HFFc6 (cell line): ENCODE measurements at regions not wholly inside any gene's neighbourhood (a gene's known extent, or its start where the extent isn't known, plus 50 kb on each side); places are given as distances from the start of the nearest gene placed in this dataset.

Experiments used
- DNase-seq: peaks from one replicate; pipeline ENCODE4 v3.0.0-alpha.2; 2018
- H3K27ac Mint-ChIP-seq: 2 replicates; pipeline ENCODE4 v1.8.0; 2020; ENCODE audit warnings: mild to moderate bottlenecking, mixed read lengths
- H3K27me3 Mint-ChIP-seq: 2 replicates; pipeline ENCODE4 v1.8.0; 2021; ENCODE audit warnings: mild to moderate bottlenecking, moderate library complexity, mixed read lengths; ENCODE audit not compliant: insufficient read depth
- H3K36me3 Mint-ChIP-seq: 2 replicates; pipeline ENCODE4 v1.8.0; 2021; ENCODE audit warnings: low read depth, mixed read lengths
- H3K4me1 Mint-ChIP-seq: 2 replicates; pipeline ENCODE4 v1.8.0; 2020; ENCODE audit warnings: low read depth, mixed read lengths
- H3K4me3 Mint-ChIP-seq: 2 replicates; pipeline ENCODE4 v1.8.0; 2020; ENCODE audit warnings: mild to moderate bottlenecking, moderate library complexity, mixed read lengths
- H3K9me3 Mint-ChIP-seq: 2 replicates; pipeline ENCODE4 v1.8.0; 2020; ENCODE audit warnings: mild to moderate bottlenecking, mixed read lengths
- CTCF ChIP-seq: fragments of 200-600 bp; sonication (generic); IDR thresholded peaks from 2 replicates; pipeline ENCODE4 v1.5.0; 2021; ENCODE audit warnings: antibody characterized with exemption, mild to moderate bottlenecking

- H3K4me1 Mint-ChIP-seq = no peaks in the 10 kb centered on the region
- peaks cover 2% of the 10 kb centered on the region; the same call in 1 of the 2 replicates for H3K27me3 Mint-ChIP-seq
- no peak for TF ChIP-seq CTCF
- H3K9me3 Mint-ChIP-seq = no peaks in the 10 kb centered on the region
- H3K4me3 Mint-ChIP-seq = no peak overlapping the region
- no peak for DNase-seq
- no peak overlapping the region for H3K27ac Mint-ChIP-seq
- no peaks in the 10 kb centered on the region for H3K36me3 Mint-ChIP-seq
Observed at GRCh38 chr14:85146779-85147178, 383.2 kb upstream of the FLRT2 start.

GRCh38 chr14:85150166-85150565 lies 379.8 kb upstream of the FLRT2 start:
- Mint-ChIP-seq H3K36me3 (no peaks in the 10 kb centered on the region), H3K4me1 (no peaks in the 10 kb centered on the region), H3K27me3 (peaks cover 2% of the 10 kb centered on the region; the same call in 1 of the 2 replicates), H3K27ac (no peak overlapping the region), H3K9me3 (no peaks in the 10 kb centered on the region), H3K4me3 (no peak overlapping the region)
- no peak for TF ChIP-seq CTCF
- DNase-seq = no peak

- Mint-ChIP-seq H3K4me3 (no peak overlapping the region), H3K4me1 (no peaks in the 10 kb centered on the region), H3K27ac (no peak overlapping the region)
Observed at GRCh38 chr14:85154714-85155113, 375.2 kb upstream of the FLRT2 start.

GRCh38 chr14:85156319-85156718 lies 373.6 kb upstream of the FLRT2 start:
- H3K9me3 Mint-ChIP-seq = no peaks in the 10 kb centered on the region
- DNase-seq = no peak

More at GRCh38 chr14:85154714-85155113, 375.2 kb upstream of the FLRT2 start:
- no peaks in the 10 kb centered on the region for H3K36me3 Mint-ChIP-seq
- TF ChIP-seq CTCF = no peak
- no peaks in the 10 kb centered on the region for H3K9me3 Mint-ChIP-seq
- no peaks in the 10 kb centered on the region for H3K27me3 Mint-ChIP-seq
- no peak for DNase-seq

GRCh38 chr14:85159726-85160125 lies 370.2 kb upstream of the FLRT2 start:
- H3K36me3 Mint-ChIP-seq = no peaks in the 10 kb centered on the region
- no peak for TF ChIP-seq CTCF
- no peak for DNase-seq
- no peaks in the 10 kb centered on the region for H3K9me3 Mint-ChIP-seq
- H3K4me1 Mint-ChIP-seq = no peaks in the 10 kb centered on the region
- no peak overlapping the region for H3K27ac Mint-ChIP-seq
- peaks cover 4% of the 10 kb centered on the region for H3K27me3 Mint-ChIP-seq
- no peak overlapping the region for H3K4me3 Mint-ChIP-seq

More at GRCh38 chr14:85156319-85156718, 373.6 kb upstream of the FLRT2 start:
- Mint-ChIP-seq H3K27me3 (peaks cover under 1% of the 10 kb centered on the region), H3K27ac (no peak overlapping the region), H3K36me3 (no peaks in the 10 kb centered on the region), H3K4me3 (no peak overlapping the region), H3K4me1 (no peaks in the 10 kb centered on the region)
- no peak for TF ChIP-seq CTCF

GRCh38 chr14:85165094-85165493 lies 364.9 kb upstream of the FLRT2 start:
- Mint-ChIP-seq H3K4me1 (peaks cover 9% of the 10 kb centered on the region), H3K4me3 (no peak overlapping the region), H3K27ac (no peak overlapping the region), H3K36me3 (no peaks in the 10 kb centered on the region), H3K27me3 (peaks cover 4% of the 10 kb centered on the region), H3K9me3 (no peaks in the 10 kb centered on the region)
- TF ChIP-seq CTCF = no peak
- no peak for DNase-seq
